DMS153 (cell line): ENCODE measurements at regions not wholly inside any gene's neighbourhood (a gene's known extent, or its start where the extent isn't known, plus 50 kb on each side); places are given as distances from the start of the nearest gene placed in this dataset.
A peak's percentile ranks its signal among the peaks of the same experiment; 100 is the strongest.

Experiments used
- DNase-seq: peaks from one replicate; lab custom pipeline; 2025; lab: John Stamatoyannopoulos, UW

DNA sequence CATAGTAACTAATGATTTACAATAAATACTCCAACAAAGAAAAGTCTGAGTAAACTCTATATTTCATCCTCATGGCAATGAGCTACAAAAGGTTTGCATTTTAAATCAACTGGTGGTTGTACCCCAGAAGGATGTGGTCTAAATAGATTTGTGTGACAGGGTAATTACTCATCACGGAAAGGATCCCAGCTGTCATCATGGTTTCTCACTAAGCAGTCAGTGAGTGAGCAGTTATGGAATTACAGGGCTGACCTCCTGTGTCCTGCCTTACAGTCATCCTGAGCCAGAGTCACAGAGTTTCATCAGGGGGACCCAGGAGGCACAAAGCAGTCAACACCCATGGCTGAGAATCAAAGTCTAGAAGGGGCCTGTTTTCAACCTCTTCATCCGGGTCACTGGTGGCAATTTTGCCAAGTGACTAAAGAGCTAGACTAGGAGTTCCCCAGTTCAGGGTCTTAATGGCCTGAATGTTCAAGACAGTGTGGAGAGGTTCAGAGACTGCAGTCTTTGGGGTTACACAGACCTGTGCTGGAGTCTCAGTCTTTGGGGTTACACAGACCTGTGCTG lies 210.7 kb upstream of the SLC24A2 start:
- DNase-seq, result no peak

DNA sequence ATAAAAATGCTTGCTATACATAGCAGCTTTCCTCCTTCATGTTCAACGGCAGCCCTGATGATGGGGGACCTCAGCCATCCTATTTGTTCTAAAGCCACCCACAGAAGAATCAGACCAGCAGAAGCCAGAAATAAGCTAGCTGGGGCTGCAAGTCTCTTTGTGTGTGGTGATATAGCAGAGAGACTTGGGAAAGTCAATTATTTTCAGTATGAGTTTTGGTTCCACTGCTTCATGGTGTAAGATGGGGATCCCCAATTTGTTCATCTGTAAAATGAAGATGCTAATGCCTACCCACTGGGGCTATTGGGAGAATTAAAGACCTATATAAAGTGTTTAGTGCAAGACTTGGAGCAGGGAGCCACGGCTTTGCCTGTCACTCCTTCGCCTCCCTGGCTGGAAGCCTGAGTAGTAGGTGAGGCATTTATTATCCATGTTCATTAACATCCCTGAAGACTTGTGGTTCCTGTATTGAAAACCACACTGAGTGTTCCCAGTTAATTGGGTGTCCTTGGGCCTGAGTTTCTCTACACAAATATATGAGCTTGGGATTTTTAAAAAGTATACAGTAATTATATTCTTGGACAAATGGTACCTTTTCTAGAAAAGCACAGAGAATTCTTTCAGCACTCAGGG lies 210.1 kb upstream of the SLC24A2 start:
- DNase-seq, result no peak

DNA sequence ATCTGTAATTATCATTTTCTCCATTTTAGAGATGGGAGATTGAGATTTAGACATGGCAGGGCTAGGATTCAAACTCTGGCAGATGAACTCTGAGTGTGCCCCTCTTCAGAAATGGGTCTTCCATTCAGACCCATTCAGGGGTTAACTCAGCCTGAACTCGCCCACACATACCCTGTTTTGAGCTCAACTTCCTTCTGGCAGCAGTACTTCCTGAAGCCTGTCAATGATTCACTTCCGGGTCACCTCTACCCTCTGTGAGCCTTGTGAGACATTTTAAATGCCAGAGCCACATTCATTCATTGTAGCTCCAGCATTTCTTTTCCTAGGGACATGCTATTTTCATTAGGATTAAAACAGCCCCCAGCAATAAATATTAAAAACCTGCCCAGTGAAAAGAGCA lies 209.3 kb upstream of the SLC24A2 start:
- no peak for DNase-seq

DNA sequence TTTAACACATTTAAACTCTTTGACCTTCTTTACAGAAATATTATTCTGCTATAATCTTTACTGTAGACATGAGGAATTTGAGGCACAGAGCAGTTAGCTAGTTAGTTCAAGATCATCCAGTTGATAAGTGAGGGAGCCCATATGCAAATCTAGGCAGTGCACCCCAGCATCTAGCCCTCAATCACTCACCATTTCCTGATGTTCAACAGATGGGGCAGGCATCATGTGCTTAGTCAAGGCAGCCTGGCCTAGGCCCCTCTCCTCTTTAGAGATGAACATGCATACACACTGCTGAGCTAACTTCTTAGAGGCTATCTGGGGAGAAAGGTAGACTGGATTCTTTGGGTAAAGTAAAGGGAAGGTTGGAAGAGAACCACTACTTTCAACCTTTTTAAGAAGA lies 206.8 kb upstream of the SLC24A2 start:
- DNase-seq, result no peak

DNA sequence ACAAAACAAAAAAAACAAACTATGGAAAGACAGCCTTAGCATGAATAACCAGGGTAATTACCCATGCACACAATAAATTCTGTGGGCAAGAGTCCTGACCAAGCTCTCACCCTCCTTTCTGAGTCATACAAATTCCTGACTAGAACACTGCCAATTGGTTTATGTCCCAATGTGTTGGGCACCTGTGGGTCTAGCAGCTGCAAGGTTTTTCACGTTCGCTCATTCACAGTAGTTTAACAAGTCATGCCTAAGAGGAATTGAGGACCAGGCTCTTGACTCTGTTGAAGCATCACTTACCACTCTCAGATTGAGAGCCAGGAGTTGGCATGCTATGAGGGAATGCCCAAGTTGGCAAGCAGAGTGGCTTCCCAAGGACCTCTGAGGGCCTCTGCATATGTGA lies 205.5 kb upstream of the SLC24A2 start:
- DNase-seq, result peak; percentile 40

DNA sequence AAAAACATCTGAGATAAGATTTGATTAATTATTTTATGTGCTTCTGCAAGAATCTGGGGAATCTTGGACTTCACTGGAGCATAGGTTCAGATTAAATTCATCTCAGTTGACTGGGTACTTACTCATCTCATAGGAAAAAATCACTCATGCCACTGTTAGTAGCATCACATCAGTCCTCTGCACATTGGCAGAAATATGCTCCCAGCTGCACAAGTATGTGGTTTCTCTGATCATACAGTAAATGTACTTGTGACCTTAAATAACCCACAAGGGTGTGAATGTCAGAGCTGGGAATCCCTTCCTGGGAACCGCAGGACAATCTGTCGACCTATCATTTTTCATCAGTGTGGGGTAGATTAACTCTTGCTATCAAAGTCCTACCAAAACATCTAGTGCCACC lies 203.7 kb upstream of the SLC24A2 start:
- peak; percentile 14 for DNase-seq

DNA sequence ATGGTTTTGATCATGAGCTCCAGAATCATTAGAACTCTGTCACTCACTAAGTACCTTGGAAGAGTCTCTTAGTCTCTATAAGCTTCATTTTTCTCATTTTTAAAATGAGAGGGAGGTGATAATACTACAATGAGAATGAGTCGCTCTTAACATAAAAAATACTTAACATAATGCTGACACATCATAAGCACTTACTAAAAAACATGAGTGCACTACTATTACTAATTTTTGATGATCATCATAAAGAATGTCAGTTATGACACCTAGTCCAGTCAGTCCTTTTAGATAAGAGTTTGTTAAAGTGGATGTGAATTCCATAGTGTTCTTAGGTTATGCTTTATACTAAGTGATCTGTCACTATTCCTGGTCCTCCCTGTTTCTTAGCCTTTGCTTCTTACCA lies 200.4 kb upstream of the SLC24A2 start:
- no peak for DNase-seq

DNA sequence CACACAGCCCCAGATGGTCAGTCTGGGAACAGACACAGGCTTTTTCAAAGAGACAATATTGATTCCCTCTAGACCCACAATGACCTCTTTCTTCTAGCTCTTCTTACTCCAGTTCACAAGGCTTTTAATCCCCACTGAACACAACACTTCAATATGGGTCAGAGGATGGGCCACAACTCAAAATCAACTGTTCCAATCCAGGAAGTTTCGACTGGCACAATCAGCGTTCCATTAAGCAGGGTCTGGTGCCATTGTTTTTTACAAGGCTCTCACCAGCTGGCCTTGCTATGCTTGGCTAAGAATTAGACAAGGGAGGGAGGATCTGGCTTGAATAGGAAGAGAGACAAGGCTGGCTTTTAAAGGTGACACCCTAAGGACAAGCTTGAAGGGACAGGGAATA lies 199.4 kb upstream of the SLC24A2 start:
- DNase-seq, result no peak

DNA sequence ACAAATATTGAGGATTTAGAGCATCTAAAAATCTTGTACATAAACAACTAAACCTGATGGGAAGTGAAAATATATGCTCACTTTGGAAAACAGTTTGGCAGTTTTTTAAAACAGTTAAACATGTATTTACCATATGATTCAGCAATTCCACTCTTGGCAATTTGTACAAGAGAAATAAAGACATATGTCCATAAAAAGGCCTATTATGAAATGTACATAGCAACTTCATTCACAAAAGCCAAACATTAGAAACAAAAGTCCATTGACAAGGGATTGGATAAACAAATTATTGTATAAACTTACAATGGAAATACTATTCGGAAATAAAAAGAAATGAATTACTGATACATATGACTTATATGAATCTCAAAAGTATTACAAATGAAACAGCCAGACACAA lies 196.2 kb upstream of the SLC24A2 start:
- peak; percentile 62 for DNase-seq

DNA sequence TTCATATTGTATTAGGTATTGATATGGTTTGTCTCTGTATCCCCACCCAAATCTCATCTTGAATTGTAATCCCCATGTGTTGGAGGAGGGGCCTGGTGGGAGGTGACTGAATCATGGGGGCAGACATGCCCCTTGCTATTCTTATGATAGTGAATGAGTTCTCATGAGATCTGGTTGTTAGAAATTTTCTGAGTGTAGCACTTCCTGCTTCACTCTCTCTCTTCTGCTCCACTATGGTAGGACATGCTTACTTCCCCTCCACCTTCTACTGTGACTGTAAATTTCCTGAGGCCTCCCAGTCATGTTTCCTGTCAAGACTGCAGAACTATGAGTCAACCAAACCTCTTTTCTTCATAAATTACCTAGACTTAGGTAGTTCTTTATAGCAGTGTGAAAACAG lies 187.4 kb upstream of the SLC24A2 start:
- no peak for DNase-seq

DNA sequence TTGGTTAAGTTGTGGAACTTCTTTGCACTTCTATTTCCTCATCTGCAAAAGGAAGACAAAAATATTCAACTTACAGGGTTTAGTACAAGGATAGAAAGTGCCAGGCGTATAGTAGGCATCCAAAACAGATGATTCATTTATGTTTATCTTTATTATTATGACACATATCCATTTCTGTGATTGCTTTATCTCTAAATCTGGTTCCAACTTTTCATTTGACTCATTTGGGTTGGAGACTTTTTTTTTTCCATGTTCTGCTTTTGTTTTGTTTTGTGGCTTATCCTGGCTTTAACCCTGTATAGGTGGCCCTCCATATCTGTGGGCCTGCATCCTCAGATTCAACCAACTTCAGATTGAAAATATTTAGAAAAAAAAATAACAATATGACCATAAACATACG lies 186.7 kb upstream of the SLC24A2 start:
- no peak for DNase-seq

DNA sequence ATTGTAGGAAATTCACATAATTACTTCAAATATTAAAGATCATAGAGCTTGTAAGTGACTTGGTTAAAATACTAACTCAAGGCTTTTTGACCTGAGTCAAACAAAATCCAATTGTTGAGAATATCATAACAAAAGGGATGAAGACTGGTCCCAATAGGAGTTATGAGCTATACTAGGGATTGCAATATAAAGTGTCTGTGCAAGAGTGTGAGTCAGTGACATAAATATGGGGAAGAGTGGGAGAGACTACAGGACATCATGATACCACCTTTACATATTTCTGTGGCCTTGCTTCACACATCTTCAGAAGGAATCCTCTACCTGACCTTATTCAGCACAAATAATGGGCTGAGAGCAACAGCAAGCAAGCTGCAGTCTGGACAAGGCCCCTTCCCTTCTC lies 180.9 kb upstream of the SLC24A2 start:
- DNase-seq, result no peak

DNA sequence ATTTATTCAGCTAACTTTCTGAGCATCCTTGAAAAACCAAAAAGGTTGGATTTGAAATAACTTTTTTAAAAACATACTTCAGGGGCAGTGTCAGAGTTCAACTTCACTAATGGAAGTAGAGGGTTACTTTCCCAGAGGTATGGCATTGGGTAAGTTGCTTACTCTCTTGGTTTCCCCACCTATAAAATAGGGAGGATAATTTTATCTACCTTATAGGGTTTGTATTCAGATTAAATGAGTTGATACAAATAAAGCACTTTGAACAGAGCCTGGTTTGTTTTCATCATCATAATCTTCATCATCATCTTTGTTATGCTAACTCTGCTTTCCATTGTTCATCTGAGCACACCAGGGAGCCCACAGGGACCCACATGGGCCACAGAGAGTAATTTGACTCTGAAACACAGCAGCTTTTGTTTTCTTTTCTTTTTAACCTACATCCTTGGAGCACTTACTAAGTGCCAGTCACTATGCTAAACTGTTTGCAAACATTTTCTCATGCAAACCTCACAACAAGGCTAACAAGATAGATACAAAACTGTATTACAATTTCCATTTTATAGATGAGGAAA lies 179.1 kb upstream of the SLC24A2 start:
- DNase-seq, result no peak

DNA sequence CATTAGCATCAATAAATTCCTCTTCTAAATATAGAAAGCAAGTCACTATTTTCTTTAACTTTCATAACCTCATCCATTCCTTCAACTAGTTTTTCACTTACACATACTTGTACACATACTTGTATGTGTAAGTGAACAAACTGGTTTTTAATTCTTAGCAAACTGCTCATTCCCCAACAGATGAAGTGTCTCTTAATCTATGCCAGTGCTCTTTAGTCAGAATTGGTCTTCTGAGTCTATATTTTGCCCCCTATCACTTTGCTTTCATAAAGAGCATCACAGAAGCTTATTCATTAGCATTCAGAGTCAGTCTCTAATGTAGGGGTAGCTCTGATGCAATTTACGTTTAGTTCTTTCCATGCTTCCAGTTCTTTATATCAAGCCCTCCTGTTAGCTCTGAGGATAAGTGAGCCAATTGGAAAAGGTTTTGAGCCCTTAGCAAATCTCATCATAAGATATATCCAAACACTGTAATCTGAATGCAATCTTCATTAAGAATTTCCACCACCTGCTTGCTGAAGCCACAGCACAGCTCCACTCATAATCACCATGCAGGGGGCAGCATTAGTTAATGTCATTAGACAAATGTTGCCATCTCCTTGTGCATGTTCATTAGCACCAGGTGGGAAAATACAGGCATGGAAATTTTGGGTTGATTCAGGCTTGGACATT lies 178.5 kb upstream of the SLC24A2 start:
- DNase-seq, result no peak

DNA sequence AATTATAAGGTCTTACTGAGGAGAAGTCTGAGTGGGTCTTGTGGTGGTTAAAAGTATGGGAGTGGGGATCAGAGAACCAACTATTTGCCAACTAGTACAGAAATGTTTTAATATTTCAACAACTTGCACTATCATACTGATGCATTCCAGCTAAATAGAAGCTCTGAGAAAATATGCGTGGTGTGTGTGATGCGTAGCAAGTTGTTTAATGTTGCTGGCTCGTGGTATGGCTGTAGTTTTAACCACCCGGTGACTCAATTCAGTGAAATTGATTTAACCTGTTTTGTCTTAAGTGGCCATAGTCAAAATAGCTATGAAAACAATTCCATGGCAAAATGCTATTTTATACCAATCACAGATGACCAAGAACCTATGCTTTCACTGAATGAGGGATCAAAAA lies 176.5 kb upstream of the SLC24A2 start:
- DNase-seq, result no peak

DNA sequence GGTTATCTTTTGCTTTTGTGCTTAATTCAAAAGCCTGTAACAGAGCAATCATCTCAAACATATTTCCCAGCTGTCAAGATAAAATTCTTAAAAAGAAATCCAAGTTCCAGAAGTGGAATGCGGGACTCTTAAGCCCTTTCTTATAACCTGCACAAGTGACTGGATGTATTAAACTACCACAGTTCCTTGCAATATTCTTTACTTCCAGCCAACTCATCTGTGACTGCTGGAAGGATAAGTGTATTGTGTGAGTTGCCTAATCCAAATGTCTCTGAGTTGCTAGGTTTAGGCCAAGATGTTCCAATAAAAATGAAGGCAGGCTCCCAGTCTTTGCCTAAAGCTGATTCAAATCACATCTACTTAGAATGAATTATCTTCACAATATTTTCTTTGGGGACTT lies 159.2 kb upstream of the SLC24A2 start:
- no peak for DNase-seq

DNA sequence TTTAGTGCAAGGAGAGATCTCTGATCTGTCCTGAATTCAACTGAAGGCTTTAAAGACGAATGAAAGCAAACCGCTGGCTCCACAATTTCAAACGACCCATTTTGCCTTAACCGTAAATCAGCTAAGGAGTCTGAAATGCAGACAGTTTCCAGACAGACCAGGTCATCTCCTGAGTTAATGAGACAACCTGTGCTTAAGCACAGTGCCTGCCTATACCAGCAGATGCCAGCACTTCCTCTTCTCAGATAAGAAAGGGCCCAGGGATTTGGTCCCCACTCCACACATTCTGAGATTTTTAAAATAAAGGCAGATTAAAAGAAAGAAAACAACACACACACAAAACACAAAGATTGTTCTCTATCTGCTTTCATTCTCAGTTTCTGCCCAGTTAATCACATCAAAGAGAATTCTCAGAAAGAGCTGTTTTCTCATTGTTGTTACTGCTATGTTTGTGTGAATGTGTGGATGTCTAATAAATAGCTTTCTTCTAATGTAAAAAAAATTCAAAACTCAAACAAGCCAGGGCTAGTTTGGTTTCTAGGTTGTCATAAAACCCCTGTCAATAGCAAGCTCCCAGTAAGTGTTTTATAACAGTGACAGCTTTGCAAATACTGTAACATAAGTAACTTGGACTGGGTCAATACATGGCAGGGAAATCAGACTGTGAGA lies 157.7 kb upstream of the SLC24A2 start:
- peak; percentile 67 for DNase-seq

DNA sequence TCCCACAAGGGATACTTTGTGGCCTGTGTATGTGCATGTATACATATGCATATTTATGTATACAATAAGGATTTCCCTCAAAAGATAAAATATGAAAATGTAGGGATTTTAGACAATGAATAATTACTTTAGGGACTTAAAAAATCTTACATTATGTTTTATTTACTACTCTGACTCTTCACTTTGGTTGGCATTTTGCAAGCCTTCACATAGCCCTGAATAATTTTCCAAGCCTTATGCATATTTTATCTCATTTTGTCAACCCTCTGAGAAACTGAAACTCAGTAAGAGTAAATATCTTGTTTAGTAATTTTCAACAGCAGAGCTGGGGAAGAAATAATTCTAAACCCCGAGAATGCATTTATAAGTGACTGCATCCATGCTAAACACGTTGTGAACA lies 153.0 kb upstream of the SLC24A2 start:
- DNase-seq, result no peak

DNA sequence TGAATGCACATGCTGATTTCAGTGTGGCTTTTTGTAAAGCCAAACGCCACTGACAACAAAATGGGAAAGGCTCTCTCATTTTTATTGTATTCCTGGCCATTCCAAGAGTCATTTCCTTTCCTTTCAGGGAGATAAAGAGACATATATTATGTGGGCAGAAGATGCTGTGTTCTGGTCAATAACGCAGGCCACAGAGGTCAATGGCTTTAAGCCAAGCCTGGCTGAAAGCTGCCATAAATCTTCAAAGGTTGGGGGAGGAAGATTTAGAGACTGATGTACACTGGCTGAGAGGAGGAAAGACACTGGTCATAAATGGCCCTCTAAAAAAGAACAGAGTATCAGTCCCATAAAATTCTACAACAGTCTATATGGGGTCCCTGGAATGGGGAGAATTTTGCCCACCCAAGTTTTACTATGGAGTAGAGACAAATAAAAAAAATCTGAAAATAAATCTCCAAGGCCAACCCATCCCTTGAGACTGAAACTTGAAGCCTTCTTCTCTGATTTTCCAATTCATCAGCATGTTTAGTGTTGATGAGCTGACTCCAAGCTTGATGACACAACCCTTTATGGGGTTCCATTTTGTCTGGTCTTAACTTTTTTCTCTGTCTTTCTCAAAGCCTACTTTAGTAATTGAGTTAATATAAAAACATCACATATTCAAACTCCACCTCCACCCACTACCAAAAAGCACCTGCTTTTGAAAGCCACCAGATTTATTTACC lies 152.1 kb upstream of the SLC24A2 start:
- DNase-seq, result no peak

DNA sequence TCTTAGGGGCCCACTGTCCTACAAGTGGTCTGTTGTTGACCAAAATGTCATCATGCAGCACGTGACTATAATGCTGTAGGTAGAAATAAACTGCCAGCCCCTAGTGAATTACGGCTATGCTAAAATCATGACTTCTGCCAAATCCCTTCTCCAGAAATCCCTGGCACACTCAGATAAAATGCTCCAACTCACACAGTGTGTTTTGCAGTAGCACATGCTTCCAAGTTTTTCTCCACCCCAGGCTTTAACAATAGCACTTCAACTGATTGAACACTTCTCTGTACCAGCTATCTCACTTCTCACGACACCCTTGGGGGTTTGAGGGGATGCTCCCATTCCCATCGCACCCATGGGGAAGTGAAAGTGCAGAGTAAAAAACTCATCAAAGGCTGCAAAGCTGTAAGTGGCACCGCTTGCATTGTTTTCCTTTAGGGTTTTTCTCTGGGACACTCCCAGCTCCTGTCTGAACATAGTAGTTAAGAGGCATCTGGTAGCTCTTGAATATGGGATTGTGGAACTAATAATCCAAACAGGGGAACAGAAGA lies 151.0 kb upstream of the SLC24A2 start:
- peak; percentile 26 for DNase-seq

DNA sequence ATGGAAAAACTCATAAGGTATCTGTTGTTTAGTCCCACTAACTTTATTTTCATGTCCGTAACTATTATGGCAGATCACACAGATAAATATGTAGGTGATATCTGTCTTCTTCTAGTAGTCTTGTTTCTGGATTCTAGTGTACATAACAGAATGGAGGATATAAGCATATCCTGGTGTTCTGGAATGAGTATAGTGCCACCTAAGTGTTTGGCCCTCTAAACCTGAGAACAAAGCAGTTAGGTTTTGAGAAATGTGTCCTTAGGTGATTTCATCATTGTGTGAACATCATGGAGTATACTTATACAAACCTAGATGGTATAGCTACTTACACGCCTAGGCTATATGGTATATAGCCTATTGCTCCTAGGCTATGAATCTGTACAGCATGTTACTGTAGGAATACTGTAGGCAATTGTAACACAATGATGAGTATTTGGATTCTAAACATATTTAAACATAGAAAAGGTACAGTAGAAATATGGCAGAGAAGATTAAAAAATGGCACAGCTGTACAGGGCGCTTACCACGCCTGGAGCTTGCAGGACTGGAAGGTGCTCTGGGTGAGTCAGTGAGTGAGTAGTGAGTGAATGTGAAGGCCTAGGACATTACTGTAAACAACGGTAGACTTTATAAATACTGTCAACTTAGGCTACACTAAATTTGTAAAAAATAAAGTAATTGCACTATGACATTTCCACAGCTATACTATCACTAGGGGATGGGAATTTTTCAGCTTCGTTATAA lies 150.3 kb upstream of the SLC24A2 start:
- no peak for DNase-seq
